Activated CD4-positive, alpha-beta T cell treated with anti-CD3 and anti-CD28 coated beads for 4 hours (primary cell): ENCODE measurements at regions not wholly inside any gene's neighbourhood (a gene's known extent, or its start where the extent isn't known, plus 50 kb on each side); places are given as distances from the start of the nearest gene placed in this dataset.

ENCODE experiments used
- DNase-seq, 2 donors: peaks; one replicate each; pipeline ENCODE4 v3.0.0-alpha.2; 2020

GRCh38 chr3:68448510-68449383 is 483.6 kb downstream of the TAFA4 start:
- DNase-seq, result no peak

- no peak for DNase-seq
These were observed 484.5 kb downstream of the TAFA4 start for GRCh38 chr3:68447885-68448284.

- DNase-seq, result no peak
These were observed 491.3 kb downstream of the TAFA4 start for GRCh38 chr3:68441054-68441453.

- DNase-seq, result no peak
These were observed 495.5 kb downstream of the TAFA4 start for GRCh38 chr3:68436619-68437401.

GRCh38 chr3:68428495-68428894 is 503.9 kb downstream of the TAFA4 start:
- no peak for DNase-seq

- no peak for DNase-seq
These were observed 507.4 kb downstream of the TAFA4 start for GRCh38 chr3:68424796-68425460.

GRCh38 chr3:68408626-68409025 is 523.7 kb downstream of the TAFA4 start:
- DNase-seq, result no peak

- DNase-seq, result no peak
These were observed 528.6 kb downstream of the TAFA4 start for GRCh38 chr3:68403741-68404140.

- DNase-seq, result no peak
These were observed 530.0 kb downstream of the TAFA4 start for GRCh38 chr3:68402235-68402918.

GRCh38 chr3:68378631-68379030 is 553.7 kb downstream of the TAFA4 start:
- DNase-seq, result no peak

GRCh38 chr3:68373727-68374126 is 558.6 kb downstream of the TAFA4 start:
- no peak for DNase-seq

- DNase-seq, result no peak
These were observed 568.6 kb downstream of the TAFA4 start for GRCh38 chr3:68363796-68364195.

- no peak for DNase-seq
These were observed 571.9 kb downstream of the TAFA4 start for GRCh38 chr3:68360492-68360891.

GRCh38 chr3:68345781-68346180 is 586.6 kb downstream of the TAFA4 start:
- no peak for DNase-seq

GRCh38 chr3:68342426-68342825 is 589.9 kb downstream of the TAFA4 start:
- no peak for DNase-seq

- DNase-seq, result no peak
These were observed 596.3 kb downstream of the TAFA4 start for GRCh38 chr3:68336042-68336441.

- no peak for DNase-seq
These were observed 597.9 kb downstream of the TAFA4 start for GRCh38 chr3:68334367-68334986.

GRCh38 chr3:68328049-68328448 is 604.3 kb downstream of the TAFA4 start:
- no peak for DNase-seq

GRCh38 chr3:68315964-68316363 is 616.4 kb downstream of the TAFA4 start:
- no peak for DNase-seq

GRCh38 chr3:68315546-68315945 is 616.8 kb downstream of the TAFA4 start:
- no peak for DNase-seq

- peak in 1 of 2 donors; percentile 5 for DNase-seq
These were observed 625.8 kb downstream of the TAFA4 start for GRCh38 chr3:68306571-68306970.

- DNase-seq, result no peak
These were observed 636.9 kb downstream of the TAFA4 start for GRCh38 chr3:68295457-68295856.
